GM12872 (cell line): ENCODE measurements at regions not wholly inside any gene's neighbourhood (a gene's known extent, or its start where the extent isn't known, plus 50 kb on each side); places are given as distances from the start of the nearest gene placed in this dataset.

Experiments
- CTCF ChIP-seq: IDR thresholded peaks from 3 replicates; pipeline ENCODE4 v1.5.1; 2011; ENCODE audit warnings: low read depth, mild to moderate bottlenecking, low read length, moderate library complexity; ENCODE audit not compliant: insufficient read depth

GRCh38 chr12:18983854-18984253 is 145.7 kb upstream of the PLEKHA5 start:
- TF ChIP-seq CTCF: no peak

GRCh38 chr12:18990856-18991255 is 138.7 kb upstream of the PLEKHA5 start:
- no peak for TF ChIP-seq CTCF

- TF ChIP-seq CTCF: no peak
These were observed 137.2 kb upstream of the PLEKHA5 start for GRCh38 chr12:18992336-18992735.

- no peak for TF ChIP-seq CTCF
These were observed 130.9 kb upstream of the PLEKHA5 start for GRCh38 chr12:18998343-18999261.

- TF ChIP-seq CTCF: no peak
These were observed 128.7 kb upstream of the PLEKHA5 start for GRCh38 chr12:19000836-19001235.

- TF ChIP-seq CTCF: no peak
These were observed 127.3 kb upstream of the PLEKHA5 start for GRCh38 chr12:19002216-19002615.

GRCh38 chr12:19003141-19003540 is 126.4 kb upstream of the PLEKHA5 start:
- TF ChIP-seq CTCF: no peak
